ENCODE measurements at regions not wholly inside any gene's neighbourhood (a gene's known extent, or its start where the extent isn't known, plus 50 kb on each side); places are given as distances from the start of the nearest gene placed in this dataset.

GRCh38 chr3:180288816-180289215, 252.1 kb upstream of the PEX5L start:
- FAIRE-seq (no peak), DNase-seq (ENCODE audit: low read depth in 1 of 2, low spot score in 1 of 2) (no peak), ATAC-seq (no peak)
- no peak for TF ChIP-seq HOXB13 (CRISPR knock-in tag; IDR thresholded peaks at IDR 0.05; ENCODE audit: low read depth)
- H3K4me2 ChIP-seq: no peak overlapping the region
- 0% methylated on average over 2 of the region's 2 CpGs for WGBS (ENCODE audit: missing lambda C conversion rate)
- ChIA-PET CTCF (no interaction called here), POLR2A (no interaction called here)
- H3K9me3 ChIP-seq: no peaks in the 10 kb centered on the region
- no peak overlapping the region for H3K4me3 ChIP-seq
- H3K27ac ChIP-seq: no peak overlapping the region
- H3K4me1 ChIP-seq: no peaks in the 10 kb centered on the region

DNA sequence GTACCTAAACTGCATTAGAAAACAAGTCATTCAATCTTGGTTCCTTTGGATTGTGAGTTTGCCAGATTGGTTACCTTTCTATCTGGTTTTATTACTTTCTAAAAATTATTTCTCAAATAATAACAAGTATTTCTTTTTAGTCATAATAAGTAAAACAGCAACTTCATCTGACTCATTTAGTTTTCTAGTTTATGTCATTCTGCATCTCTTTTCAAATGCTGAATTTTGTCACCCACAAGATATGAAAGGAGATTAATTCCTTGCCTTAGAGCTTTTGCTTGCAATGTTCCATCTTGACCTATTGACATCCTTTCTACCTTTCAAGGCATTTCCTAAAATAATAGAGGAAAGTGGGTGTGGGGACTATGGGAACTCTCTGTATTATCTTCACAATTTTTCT, 253.6 kb upstream of the PEX5L start:
- DNase-seq (ENCODE audit: low read depth in 1 of 2, low spot score in 1 of 2) (no peak), ATAC-seq (no peak), FAIRE-seq (no peak)
- ChIA-PET CTCF (no interaction called here), POLR2A (no interaction called here)
- H3K9me3 ChIP-seq: no peaks in the 10 kb centered on the region
- H3K27ac ChIP-seq: no peak overlapping the region
- no peaks in the 10 kb centered on the region for H3K4me1 ChIP-seq
- no peak overlapping the region for H3K4me2 ChIP-seq
- H3K4me3 ChIP-seq: no peak overlapping the region
- TF ChIP-seq FOSB (CRISPR knock-in tag; IDR thresholded peaks at IDR 0.05): no peak
- TF ChIP-seq JUN (IDR thresholded peaks at IDR 0.05): no peak
- TF ChIP-seq HOXA7 (CRISPR knock-in tag; IDR thresholded peaks at IDR 0.05): no peak
- no peak for TF ChIP-seq SMC3 (IDR thresholded peaks at IDR 0.05)
- TF ChIP-seq PHF8 (IDR thresholded peaks at IDR 0.05; ENCODE audit: borderline replicate concordance, low read depth): no peak
- TF ChIP-seq POLR2A (IDR thresholded peaks at IDR 0.05; ENCODE audit: low read length): no peak
- no peak for TF ChIP-seq EP300 (IDR thresholded peaks at IDR 0.05)
- no peak for TF ChIP-seq HOXB13 (CRISPR knock-in tag; IDR thresholded peaks at IDR 0.05; ENCODE audit: low read depth)
- TF ChIP-seq, protein P1, sequence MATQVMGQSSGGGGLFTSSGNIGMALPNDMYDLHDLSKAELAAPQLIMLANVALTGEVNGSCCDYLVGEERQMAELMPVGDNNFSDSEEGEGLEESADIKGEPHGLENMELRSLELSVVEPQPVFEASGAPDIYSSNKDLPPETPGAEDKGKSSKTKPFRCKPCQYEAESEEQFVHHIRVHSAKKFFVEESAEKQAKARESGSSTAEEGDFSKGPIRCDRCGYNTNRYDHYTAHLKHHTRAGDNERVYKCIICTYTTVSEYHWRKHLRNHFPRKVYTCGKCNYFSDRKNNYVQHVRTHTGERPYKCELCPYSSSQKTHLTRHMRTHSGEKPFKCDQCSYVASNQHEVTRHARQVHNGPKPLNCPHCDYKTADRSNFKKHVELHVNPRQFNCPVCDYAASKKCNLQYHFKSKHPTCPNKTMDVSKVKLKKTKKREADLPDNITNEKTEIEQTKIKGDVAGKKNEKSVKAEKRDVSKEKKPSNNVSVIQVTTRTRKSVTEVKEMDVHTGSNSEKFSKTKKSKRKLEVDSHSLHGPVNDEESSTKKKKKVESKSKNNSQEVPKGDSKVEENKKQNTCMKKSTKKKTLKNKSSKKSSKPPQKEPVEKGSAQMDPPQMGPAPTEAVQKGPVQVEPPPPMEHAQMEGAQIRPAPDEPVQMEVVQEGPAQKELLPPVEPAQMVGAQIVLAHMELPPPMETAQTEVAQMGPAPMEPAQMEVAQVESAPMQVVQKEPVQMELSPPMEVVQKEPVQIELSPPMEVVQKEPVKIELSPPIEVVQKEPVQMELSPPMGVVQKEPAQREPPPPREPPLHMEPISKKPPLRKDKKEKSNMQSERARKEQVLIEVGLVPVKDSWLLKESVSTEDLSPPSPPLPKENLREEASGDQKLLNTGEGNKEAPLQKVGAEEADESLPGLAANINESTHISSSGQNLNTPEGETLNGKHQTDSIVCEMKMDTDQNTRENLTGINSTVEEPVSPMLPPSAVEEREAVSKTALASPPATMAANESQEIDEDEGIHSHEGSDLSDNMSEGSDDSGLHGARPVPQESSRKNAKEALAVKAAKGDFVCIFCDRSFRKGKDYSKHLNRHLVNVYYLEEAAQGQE (IDR thresholded peaks at IDR 0.05): no peak
- no peak for TF ChIP-seq RAD21 (conservative IDR thresholded peaks at IDR 0.05 in 1 of 2, IDR thresholded peaks at IDR 0.05 in 1 of 2)
- TF ChIP-seq CBX2 (IDR thresholded peaks at IDR 0.05; ENCODE audit: borderline replicate concordance, low read depth): no peak
- TF ChIP-seq ZFP36 (IDR thresholded peaks at IDR 0.05; ENCODE audit: borderline replicate concordance, partially characterized antibody): no peak
- TF ChIP-seq ZNF302 (CRISPR knock-in tag; IDR thresholded peaks at IDR 0.05): no peak
- TF ChIP-seq RARB (CRISPR knock-in tag; IDR thresholded peaks at IDR 0.05): no peak

GRCh38 chr3:180294282-180295027, 257.7 kb upstream of the PEX5L start:
- FAIRE-seq (no peak), ATAC-seq (no peak), DNase-seq (ENCODE audit: low read depth in 1 of 2, low spot score in 1 of 2) (no peak)
- WGBS (ENCODE audit: missing lambda C conversion rate): 0% methylated on average over 1 of the region's 1 CpG
- POLR2A ChIA-PET: no interaction called here
- Histone ChIP-seq H3K27ac (no peak overlapping the region), H3K4me3 (no peak overlapping the region), H3K4me2 (no peak overlapping the region), H3K4me1 (no peaks in the 10 kb centered on the region), H3K9me3 (no peaks in the 10 kb centered on the region)
- CTCF ChIA-PET: interaction anchor here (0.7 kb wide), 1 partner anchor 176 kb away, joined by 4 read pairs; no protein-coding TSS in a partner anchor
- no peak for TF ChIP-seq PBX3 (IDR thresholded peaks at IDR 0.05)
- TF ChIP-seq HOXA7 (CRISPR knock-in tag; IDR thresholded peaks at IDR 0.05): no peak
- TF ChIP-seq GATA3 (IDR thresholded peaks at IDR 0.05; ENCODE audit: borderline replicate concordance): no peak
- TF ChIP-seq TP53 (CRISPR knock-in tag; IDR thresholded peaks at IDR 0.05): no peak
- TF ChIP-seq MAFK (IDR thresholded peaks at IDR 0.05; ENCODE audit: partially characterized antibody): no peak
- TF ChIP-seq, protein P2, sequence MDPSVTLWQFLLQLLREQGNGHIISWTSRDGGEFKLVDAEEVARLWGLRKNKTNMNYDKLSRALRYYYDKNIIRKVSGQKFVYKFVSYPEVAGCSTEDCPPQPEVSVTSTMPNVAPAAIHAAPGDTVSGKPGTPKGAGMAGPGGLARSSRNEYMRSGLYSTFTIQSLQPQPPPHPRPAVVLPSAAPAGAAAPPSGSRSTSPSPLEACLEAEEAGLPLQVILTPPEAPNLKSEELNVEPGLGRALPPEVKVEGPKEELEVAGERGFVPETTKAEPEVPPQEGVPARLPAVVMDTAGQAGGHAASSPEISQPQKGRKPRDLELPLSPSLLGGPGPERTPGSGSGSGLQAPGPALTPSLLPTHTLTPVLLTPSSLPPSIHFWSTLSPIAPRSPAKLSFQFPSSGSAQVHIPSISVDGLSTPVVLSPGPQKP (IDR thresholded peaks at IDR 0.05; ENCODE audit: low read depth, low read length): no peak
- TF ChIP-seq NR3C1 (IDR thresholded peaks at IDR 0.05): no peak
- TF ChIP-seq, protein P3, sequence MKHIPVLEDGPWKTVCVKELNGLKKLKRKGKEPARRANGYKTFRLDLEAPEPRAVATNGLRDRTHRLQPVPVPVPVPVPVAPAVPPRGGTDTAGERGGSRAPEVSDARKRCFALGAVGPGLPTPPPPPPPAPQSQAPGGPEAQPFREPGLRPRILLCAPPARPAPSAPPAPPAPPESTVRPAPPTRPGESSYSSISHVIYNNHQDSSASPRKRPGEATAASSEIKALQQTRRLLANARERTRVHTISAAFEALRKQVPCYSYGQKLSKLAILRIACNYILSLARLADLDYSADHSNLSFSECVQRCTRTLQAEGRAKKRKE (CRISPR knock-in tag; IDR thresholded peaks at IDR 0.05; ENCODE audit: low read depth): no peak
- no peak for TF ChIP-seq HOXB5 (CRISPR knock-in tag; IDR thresholded peaks at IDR 0.05)
- TF ChIP-seq, protein P1 (IDR thresholded peaks at IDR 0.05): no peak
- TF ChIP-seq, protein P4, sequence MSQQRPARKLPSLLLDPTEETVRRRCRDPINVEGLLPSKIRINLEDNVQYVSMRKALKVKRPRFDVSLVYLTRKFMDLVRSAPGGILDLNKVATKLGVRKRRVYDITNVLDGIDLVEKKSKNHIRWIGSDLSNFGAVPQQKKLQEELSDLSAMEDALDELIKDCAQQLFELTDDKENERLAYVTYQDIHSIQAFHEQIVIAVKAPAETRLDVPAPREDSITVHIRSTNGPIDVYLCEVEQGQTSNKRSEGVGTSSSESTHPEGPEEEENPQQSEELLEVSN (IDR thresholded peaks at IDR 0.05; ENCODE audit: borderline replicate concordance, low read depth): no peak
